Hematopoietic multipotent progenitor cell (in vitro differentiated cells): ENCODE measurements at regions not wholly inside any gene's neighbourhood (a gene's known extent, or its start where the extent isn't known, plus 50 kb on each side); places are given as distances from the start of the nearest gene placed in this dataset.
A peak's percentile ranks its signal among the peaks of the same experiment; 100 is the strongest.

ENCODE experiments used
- DNase-seq, 3 donors: peaks; one replicate each; pipeline ENCODE4 v3.0.0-alpha.2; 2011 to 2015; ENCODE audit warnings: low read depth in 2 of 3, low spot score in 2 of 3

DNA sequence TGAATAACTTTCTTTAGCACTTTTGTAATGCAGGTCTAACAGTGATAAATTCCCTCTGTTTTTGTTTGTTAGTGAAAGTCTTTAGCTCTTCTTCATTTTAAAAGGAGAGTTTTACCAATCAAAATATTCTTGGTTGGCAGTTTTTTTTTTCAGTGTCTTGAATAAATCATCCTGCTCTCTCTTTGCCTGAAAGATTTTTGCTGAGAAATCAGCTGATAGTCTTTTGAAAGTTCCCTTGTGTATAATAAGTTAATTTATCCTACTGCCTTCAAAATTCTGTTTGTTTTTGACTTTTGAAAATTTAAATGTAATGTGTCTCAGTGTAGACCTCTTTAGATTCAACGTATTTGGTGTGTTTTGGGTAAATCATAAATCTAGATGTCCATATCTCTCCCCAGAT lies 205.7 kb upstream of the NXPH2 start:
- no peak for DNase-seq

DNA sequence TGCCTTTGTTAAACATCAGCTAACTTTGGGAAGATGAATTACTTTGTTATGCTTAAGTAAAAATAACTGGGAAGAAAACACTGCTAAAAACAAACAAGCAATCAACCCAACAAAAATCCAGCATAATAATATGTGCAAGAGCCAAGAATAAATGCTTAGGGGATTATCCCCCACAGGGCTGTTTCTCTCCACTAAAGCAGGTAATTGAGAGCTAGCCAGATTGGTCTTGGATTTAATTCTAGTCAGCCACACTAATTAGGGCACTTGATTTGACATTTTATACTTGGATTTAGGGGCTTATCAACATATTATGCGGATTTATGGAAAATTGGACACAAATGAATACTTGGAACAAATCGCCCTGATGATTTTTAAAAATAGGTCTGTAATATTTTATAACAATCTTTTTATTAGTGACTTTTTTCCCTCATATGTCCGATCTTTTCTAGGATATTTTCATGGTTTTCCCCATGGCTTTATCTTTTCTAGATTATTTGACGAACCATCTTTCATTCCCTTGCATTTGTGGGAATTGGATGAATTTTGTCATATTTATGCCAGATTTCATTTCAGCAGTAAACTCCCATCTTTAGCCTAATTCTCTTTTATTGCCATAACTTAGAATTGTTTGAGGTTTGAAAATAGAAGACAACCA lies 199.1 kb upstream of the NXPH2 start:
- no peak for DNase-seq

DNA sequence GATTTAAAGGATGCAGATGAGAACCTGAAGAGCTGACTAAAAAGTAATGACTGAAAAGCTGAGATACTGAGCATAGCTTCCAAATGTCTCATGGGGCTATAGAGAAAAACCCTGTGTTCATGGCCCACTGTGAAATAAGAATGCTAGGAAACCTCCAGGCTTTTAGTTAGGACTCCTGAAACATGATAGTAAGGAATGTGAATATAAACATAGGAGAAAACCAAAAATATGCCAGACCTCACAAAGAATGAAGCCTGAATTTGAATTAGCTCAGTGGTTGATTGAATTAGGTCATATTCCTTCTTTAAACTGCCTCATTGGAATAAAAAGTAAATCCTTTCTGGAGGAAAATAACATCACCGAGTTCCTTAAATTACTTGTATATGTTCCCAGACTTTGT lies 194.5 kb upstream of the NXPH2 start:
- no peak for DNase-seq

DNA sequence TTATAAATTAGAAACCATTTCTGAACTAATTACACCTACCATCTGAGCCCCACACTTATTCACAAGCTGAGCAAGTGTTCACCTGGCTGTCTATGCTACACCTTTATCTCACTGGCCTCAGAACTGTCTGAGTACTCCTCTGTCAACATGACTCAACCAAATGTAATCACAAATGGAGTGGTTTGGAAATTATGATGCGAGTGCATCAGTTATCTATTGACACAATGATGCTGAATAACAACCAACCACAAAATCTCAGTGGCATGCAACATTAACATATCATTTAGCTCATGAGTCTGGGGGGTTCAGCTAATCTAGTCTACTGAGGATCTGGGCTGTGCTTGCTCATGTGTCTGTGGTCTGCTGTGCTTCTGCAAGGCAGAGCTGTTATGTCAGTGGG lies 184.2 kb upstream of the NXPH2 start:
- no peak for DNase-seq

DNA sequence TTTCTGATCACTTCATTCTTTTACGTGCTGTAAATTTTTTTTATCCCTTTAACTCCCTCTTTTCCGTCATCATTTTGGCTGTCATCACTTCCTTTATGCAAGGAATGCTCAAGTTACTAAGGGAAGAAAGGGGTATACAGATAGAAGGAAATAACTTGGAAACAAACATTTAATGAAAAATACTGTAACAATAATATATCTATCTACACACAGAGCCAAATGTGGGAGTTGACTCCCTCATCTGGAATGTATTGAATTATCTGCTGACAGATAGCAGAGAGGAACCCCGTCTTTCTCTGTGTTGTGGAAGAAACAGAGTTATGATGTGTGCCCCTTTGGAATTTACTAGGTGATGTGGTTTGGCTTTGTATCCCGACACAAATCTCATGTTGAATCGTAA lies 182.5 kb upstream of the NXPH2 start:
- no peak for DNase-seq

DNA sequence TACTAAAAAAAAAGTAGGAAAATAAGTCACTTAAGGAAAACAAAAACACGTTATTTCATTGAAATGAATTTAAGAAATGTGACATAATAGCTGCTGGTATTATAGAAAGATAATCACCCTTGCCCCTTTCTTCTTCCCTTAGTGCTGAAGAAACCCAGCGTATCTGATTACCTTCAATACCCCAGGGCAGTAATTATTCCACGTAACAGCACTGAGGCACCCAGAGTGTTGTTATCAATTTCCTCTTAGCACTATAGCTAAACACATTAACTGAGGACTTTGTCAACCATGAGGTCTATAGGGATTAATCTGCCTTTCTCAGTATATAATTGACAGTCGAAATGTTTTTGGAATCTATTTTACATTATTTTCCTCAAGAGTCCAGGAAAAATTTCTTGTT lies 180.0 kb upstream of the NXPH2 start:
- no peak for DNase-seq

GRCh38 chr2:138959031-138959430 lies 178.8 kb upstream of the NXPH2 start:
- DNase-seq, result no peak

GRCh38 chr2:138956116-138956515 lies 175.9 kb upstream of the NXPH2 start:
- DNase-seq, result no peak

DNA sequence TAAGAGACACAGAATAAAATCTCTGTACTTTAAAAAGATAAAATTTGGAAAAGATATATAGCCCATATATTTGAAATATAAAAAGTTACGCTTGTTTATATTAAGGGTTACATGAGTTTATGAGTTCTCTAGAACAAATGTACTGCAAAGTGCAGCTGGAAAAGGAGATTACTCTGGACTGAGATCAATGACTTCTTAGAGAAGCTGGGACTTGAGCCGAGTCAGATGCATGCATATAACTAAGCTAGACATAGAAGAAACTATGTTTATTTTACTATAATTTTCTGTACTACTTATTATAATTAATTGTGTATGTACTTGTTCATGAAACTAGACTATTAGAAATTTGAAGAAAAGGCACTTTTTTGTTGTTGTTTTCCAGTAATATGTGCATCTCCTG lies 170.3 kb upstream of the NXPH2 start:
- no peak for DNase-seq

GRCh38 chr2:138949517-138949916 lies 169.3 kb upstream of the NXPH2 start:
- no peak for DNase-seq

DNA sequence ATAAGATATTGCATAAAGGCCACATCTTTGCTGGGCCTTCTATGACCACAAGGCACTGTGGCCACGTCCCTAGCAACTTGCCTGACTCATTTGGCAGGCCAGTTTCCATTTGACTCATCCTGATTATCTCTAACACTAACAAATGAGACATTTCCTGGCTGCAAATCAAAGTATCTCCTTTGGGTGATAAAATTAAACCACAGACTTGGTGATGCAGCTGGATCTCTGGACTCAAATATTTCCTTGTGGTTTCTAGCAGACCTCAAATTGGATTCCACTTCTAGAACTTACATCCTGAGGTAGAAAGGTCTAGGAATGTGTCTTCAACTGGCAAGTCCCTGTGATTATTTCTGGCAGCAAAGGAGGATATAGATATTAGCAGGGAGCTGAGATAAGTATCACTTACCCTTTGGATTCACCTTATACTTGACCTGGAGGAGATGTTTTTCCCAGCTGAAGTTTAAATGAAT lies 167.9 kb upstream of the NXPH2 start:
- no peak for DNase-seq

- DNase-seq, result no peak
These were observed 163.3 kb upstream of the NXPH2 start for GRCh38 chr2:138943470-138943869.

- no peak for DNase-seq
These were observed 162.3 kb upstream of the NXPH2 start for GRCh38 chr2:138942466-138942865.

DNA sequence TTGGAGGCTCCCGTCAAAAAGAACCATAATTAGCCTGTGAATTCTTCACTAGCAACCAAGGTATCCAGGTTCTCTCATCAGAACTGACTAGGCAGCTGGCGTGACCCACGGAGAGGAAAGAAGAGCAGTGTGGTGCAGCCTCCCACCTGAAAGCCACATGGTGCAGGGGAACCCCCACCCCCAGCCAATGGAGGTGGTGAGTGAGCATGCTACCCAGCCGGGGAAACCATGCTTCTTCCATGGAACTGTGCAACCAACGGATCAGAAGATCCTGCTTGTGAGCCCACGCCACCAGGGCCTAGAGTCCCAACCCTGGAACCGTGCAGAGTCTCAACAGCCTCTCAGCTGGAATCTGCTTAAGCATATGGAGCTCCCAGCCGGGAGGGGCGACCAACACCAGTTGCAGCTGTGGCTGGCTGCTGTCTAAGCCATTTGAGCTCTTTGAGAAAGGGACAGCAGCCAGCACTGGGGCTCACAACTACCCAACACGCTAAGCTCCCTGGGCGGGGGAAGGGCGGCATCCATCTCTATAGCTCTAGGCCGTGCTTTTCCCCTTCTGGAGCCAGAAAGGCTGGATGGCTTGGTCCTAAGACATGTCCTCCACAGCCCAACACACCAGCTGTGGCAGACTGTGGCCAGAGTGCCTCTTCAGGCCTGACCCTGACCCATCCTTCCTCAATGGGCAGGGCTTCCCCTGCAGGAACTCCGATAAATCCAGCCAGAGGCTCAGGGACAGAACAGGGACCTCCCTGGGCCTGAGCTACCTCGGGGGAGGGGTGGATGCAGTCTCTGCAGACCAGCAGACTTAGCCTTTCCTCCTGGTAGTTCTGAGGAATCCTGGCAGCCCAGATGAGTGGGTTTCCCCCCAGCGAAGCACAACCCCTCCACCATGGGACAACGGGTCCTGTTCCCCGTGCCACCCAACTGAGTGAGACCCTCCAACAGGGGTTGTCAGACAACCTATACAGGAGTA lies 151.4 kb upstream of the NXPH2 start:
- DNase-seq, result no peak

DNA sequence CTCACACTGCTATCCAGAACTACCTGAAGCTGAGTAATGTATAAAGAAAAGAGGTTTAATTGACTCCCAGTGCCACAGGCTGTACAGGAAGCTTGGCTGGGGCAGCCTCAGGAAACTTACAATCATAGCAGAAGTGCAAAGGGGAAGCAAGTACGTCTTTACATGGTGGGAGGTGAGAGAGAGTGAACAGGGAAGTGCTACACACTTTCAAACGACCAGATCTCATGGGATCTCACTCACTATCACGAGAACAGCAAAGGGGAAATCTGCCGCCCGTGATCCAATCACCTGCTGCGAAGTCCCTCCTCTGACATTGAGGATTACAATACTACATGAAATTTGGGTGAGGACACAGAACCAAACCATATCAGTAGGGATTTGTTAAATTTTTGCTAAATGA lies 150.4 kb upstream of the NXPH2 start:
- DNase-seq, result no peak

DNA sequence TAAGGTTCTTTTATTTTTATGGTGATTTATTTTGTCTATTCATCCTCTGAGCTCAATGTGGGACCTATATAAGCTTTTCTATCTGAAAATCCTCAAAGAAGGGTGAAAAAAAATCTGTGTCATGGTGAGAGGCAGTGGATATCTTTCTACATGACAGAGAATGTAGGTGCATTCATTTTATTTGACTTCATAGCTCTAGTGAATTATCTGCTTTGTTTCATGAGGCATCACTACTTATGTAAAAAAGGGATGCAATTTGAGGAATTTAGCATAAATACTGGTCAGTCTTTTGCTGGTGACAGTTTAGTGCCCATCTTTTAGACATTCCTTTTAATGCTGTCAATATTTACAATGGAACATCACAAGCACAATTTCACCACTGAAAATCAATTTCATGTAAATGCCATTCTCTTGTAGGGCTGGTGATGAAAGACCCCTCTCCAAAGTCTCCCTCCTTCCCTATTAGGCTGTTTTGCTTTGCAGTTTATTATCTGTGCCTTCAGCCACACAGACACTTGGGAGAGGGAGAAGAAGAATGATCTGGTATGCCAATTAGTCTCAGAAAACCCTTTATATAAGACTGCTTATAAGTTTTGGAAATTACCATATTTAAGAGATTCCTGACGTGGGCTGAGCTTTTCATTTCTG lies 148.3 kb upstream of the NXPH2 start:
- DNase-seq, result no peak

DNA sequence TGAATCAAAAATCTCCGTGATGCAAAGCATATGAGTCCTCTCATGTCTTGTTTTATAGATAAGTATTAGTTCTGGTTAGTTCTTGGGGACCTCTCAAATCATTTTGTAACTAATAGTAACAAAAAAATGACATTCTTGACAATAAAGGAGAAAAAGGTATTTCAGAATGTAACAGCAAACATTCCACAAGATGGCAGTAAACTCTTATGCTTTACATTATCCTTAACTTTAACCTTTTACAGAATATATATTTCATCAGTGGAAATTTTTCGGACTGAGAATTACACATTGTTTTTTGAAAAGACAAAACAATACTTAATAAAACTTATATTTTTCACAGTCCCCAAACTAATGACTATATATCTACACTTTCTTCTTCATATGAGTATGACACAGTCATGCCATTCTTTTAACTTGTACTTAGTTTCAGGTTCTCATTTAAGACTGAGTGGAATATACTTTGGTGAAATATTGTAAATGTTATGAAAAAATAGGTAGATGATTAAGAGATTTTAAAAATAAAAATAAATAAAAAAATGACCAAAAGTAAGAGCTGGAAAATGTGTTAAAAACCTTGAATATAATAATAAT lies 142.9 kb upstream of the NXPH2 start:
- DNase-seq, result peak in 1 of 3 donors; percentile 9

DNA sequence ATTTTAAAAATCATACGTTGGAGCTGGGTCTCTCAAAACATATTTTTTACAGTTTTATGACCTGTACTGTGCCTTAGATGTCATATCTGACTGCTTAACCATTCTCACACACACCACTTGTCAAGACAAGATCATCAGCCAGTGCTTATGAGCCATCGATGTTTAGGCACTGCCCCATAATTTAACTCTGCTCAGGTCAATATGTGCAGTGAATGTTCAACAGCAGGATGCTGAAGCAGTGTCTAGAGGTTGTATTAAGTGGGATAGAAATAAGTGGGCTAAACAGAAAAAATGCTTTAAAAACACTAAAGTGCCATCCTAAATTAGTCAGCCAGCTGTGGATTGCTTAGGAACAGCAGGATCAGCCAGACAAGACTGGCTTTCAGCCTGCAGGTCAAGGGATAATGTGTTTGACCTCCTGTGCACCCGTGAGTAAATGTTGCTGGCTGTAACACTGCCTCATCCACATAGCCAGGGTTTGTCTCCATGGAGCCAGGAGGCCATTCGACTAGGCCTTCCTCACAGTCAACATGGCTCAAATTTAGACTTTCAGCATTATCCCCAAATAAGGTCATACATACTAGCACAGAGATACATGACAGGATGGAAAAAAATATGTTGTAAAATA lies 139.0 kb upstream of the NXPH2 start:
- no peak for DNase-seq

DNA sequence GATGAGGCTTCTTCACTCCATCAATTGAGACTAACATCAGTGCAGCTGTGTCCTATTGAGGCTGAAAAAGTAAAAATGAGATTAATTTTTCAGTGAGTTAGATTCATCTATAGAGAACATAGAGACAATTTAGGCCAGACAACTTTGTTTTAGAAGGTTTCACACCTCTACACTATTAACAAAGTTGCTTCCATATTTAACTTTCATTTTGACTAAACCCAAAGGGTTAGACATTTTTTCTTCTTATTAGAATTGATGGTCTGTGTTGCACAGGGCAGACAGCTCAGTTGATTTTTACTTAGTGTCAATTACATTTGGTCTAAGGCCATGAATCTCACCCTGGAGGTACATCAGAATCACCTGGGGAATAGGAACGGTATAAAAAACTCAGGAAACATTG lies 130.2 kb upstream of the NXPH2 start:
- no peak for DNase-seq

- no peak for DNase-seq
These were observed 126.4 kb upstream of the NXPH2 start for GRCh38 chr2:138906549-138906948.
